Breast epithelium (tissue), 4 donors: ENCODE measurements at regions not wholly inside any gene's neighbourhood (a gene's known extent, or its start where the extent isn't known, plus 50 kb on each side); places are given as distances from the start of the nearest gene placed in this dataset.

Source experiments
- DNase-seq, 2 donors: peaks; one replicate each; pipeline ENCODE4 v3.0.0-alpha.2; 2019; ENCODE audit warnings: low spot score in 2 of 2
- H3K27ac ChIP-seq, 2 donors: fragments of 200-600 bp; sonication (generic) in 1 of 2; one replicate each; pipeline ENCODE4 v1.5.1; 2016 to 2019; ENCODE audit warnings: mild to moderate bottlenecking in 1 of 2
- H3K27me3 ChIP-seq, 2 donors: fragments of 200-600 bp; sonication (generic) in 1 of 2; one replicate each; pipeline versions ENCODE4 v1.5.1 to v1.6.0; 2017 to 2019; ENCODE audit warnings: control low read depth in 1 of 2, mild to moderate bottlenecking in 1 of 2
- H3K36me3 ChIP-seq: fragments of 200-600 bp; one replicate; pipeline ENCODE4 v1.5.1; 2019
- H3K4me1 ChIP-seq, 2 donors: fragments of 200-600 bp; sonication (generic); one replicate each; pipeline ENCODE4 v1.5.1; 2016 to 2019; ENCODE audit warnings: control low read depth in 1 of 2
- H3K4me3 ChIP-seq, 3 donors: fragments of 200-600 bp; sonication (generic); 1 replicate in 2 of 3; 2 replicates in 1 of 3; pipeline ENCODE4 v1.5.1; 2016 to 2019; ENCODE audit warnings: mild to moderate bottlenecking in 3 of 3, moderate library complexity in 2 of 3
- H3K9me3 ChIP-seq, 2 donors: fragments of 200-600 bp; sonication (generic) in 1 of 2; one replicate each; pipeline ENCODE4 v1.5.1; 2016 to 2019; ENCODE audit warnings: control low read depth in 1 of 2
- CTCF ChIP-seq, 3 donors: fragments of 450-650 bp; IDR thresholded peaks; one replicate each; pipeline ENCODE4 v1.5.1; 2016 to 2017; ENCODE audit warnings: antibody characterized with exemption in 3 of 3, mild to moderate bottlenecking in 3 of 3, moderate library complexity in 3 of 3
- POLR2A ChIP-seq: fragments of 450-650 bp; IDR thresholded peaks from one replicate; pipeline ENCODE4 v1.6.1; 2016; ENCODE audit warnings: antibody characterized with exemption, mild to moderate bottlenecking, moderate library complexity
- POLR2AphosphoS5 ChIP-seq, 3 donors: sonication (generic); formaldehyde crosslinking; IDR thresholded peaks; one replicate each; pipeline ENCODE4 v1.6.1; 2017; ENCODE audit warnings: antibody characterized with exemption in 3 of 3
- intact Hi-C: fragments of 100-400 bp; cut with DNase I; formaldehyde crosslinking; loops from one replicate; pipeline ENCODE4 v1.15.1; 2023; ENCODE audit warnings: low total_unique reads

- Histone ChIP-seq H3K4me1 (no peaks in the 10 kb centered on the region), H3K4me3 (no peak overlapping the region), H3K27me3 (no peaks in the 10 kb centered on the region), H3K9me3 (peaks cover 0 to 1% of the 10 kb centered on the region in 2 donors), H3K27ac (no peak overlapping the region), H3K36me3 (no peaks in the 10 kb centered on the region)
- intact Hi-C loops = no loop called here
- no peak for TF ChIP-seq POLR2AphosphoS5 (IDR thresholded peaks at IDR 0.05)
- TF ChIP-seq POLR2A = no peak
- TF ChIP-seq CTCF (IDR thresholded peaks at IDR 0.05) = no peak
- no peak for DNase-seq
Observed at GRCh38 chr6:129940454-129941195, 77.8 kb upstream of the L3MBTL3 start.

DNA sequence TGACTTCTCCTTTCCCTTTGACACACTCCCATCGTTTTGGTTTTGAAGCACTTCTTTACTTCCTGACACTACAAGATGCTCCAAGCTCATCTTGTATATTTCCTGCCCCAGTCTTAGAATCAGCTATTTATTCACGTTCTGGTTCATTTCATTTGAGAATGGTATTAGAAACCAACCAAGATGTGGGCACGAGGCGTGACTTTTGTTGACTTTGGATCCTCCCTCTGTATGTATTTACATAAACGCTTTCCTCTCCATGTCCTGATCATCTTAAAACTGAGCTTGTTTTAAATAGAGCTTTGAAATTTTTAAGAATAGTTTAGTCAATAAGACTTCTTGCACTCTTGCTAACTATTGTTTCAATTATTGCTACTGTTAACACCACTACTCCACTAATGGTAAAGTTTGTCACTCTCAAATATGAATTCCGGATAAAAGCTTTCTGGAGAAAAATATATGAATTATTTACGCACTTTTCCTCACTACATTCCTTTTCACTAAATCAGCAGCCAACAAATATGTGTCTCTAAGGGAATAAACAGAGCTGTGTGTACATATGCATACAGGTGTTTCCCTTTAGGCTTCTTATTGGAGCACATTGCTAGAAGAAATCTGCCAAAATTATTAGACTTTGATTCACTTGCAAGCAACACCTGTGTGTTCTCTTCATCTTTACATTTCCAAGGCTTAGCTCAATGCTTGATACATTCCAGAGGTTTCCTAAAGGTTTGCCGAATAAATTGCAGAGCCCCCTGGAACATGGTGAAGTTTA, 77.3 kb upstream of the TMEM244 start:
- no peaks in the 10 kb centered on the region for H3K4me1 ChIP-seq
- intact Hi-C loops = no loop called here
- no peak for TF ChIP-seq POLR2A
- no peak overlapping the region for H3K4me3 ChIP-seq
- H3K9me3 ChIP-seq = no peaks in the 10 kb centered on the region
- no peak for DNase-seq
- no peaks in the 10 kb centered on the region for H3K36me3 ChIP-seq
- H3K27ac ChIP-seq = no peak overlapping the region
- no peaks in the 10 kb centered on the region for H3K27me3 ChIP-seq

- DNase-seq = no peak
- H3K27me3 ChIP-seq = no peaks in the 10 kb centered on the region
- no peak overlapping the region for H3K27ac ChIP-seq
- no peaks in the 10 kb centered on the region for H3K9me3 ChIP-seq
- intact Hi-C loops = no loop called here
- H3K4me3 ChIP-seq = no peak overlapping the region
- TF ChIP-seq POLR2A (no peak), CTCF (IDR thresholded peaks at IDR 0.05) (peak in 1 of 3 donors; percentile 30), POLR2AphosphoS5 (IDR thresholded peaks at IDR 0.05) (no peak)
- no peaks in the 10 kb centered on the region for H3K4me1 ChIP-seq
- H3K36me3 ChIP-seq = no peaks in the 10 kb centered on the region
Observed at GRCh38 chr6:129936329-129937165, 75.4 kb upstream of the TMEM244 start.

GRCh38 chr6:129932321-129932720, 71.2 kb upstream of the TMEM244 start:
- Histone ChIP-seq H3K4me1 (no peaks in the 10 kb centered on the region), H3K4me3 (no peak overlapping the region), H3K27ac (no peak overlapping the region), H3K9me3 (no peaks in the 10 kb centered on the region), H3K27me3 (no peaks in the 10 kb centered on the region), H3K36me3 (no peaks in the 10 kb centered on the region)
- DNase-seq = no peak
- TF ChIP-seq POLR2AphosphoS5 (IDR thresholded peaks at IDR 0.05) (no peak), CTCF (IDR thresholded peaks at IDR 0.05) (no peak), POLR2A (no peak)
- intact Hi-C loops = no loop called here

- intact Hi-C loops = no loop called here
Observed at GRCh38 chr6:129929433-129929832, 68.3 kb upstream of the TMEM244 start.

More at GRCh38 chr6:129929433-129929832, 68.3 kb upstream of the TMEM244 start:
- Histone ChIP-seq H3K4me1 (no peaks in the 10 kb centered on the region), H3K36me3 (no peaks in the 10 kb centered on the region), H3K9me3 (no peaks in the 10 kb centered on the region), H3K27ac (no peak overlapping the region), H3K4me3 (no peak overlapping the region), H3K27me3 (no peaks in the 10 kb centered on the region)
- DNase-seq = no peak
- TF ChIP-seq POLR2AphosphoS5 (IDR thresholded peaks at IDR 0.05) (no peak), CTCF (IDR thresholded peaks at IDR 0.05) (no peak), POLR2A (no peak)
